Liver (tissue), 3 donors: ENCODE measurements at regions not wholly inside any gene's neighbourhood (a gene's known extent, or its start where the extent isn't known, plus 50 kb on each side); places are given as distances from the start of the nearest gene placed in this dataset.

Experiments
- ATF3 ChIP-seq: IDR thresholded peaks from 2 replicates; pipeline ENCODE4 v1.6.1; 2016; ENCODE audit warnings: antibody characterized with exemption
- CTCF ChIP-seq: fragments of 150-350 bp; IDR thresholded peaks from 2 replicates; pipeline ENCODE4 v1.5.1; 2017; ENCODE audit warnings: improper control_type of control experiment, low read depth, low read length; ENCODE audit not compliant: missing input control
- EGR1 ChIP-seq, 2 donors: IDR thresholded peaks; 2 replicates each; pipeline ENCODE4 v1.6.1; 2016 to 2018; ENCODE audit warnings: antibody characterized with exemption in 2 of 2, low read depth in 2 of 2
- GABPA ChIP-seq, 2 donors: IDR thresholded peaks in 1 of 2; conservative IDR thresholded peaks in 1 of 2; 2 replicates each; pipeline ENCODE4 v1.6.1; 2016; ENCODE audit warnings: antibody characterized with exemption in 2 of 2, mild to moderate bottlenecking in 1 of 2, moderate library complexity in 1 of 2
- JUND ChIP-seq, 2 donors: IDR thresholded peaks; 2 replicates each; pipeline ENCODE4 v1.6.1; 2016; ENCODE audit warnings: antibody characterized with exemption in 2 of 2
- MAX ChIP-seq: IDR thresholded peaks from 2 replicates; pipeline ENCODE4 v1.6.1; 2016; ENCODE audit warnings: antibody characterized with exemption
- RAD21 ChIP-seq, 2 donors: IDR thresholded peaks; 2 replicates each; pipeline ENCODE4 v1.6.1; 2016; ENCODE audit warnings: antibody characterized with exemption in 2 of 2, mild to moderate bottlenecking in 2 of 2
- REST ChIP-seq: IDR thresholded peaks from 2 replicates; pipeline ENCODE4 v1.6.1; 2016; ENCODE audit warnings: antibody characterized with exemption, mild to moderate bottlenecking
- RXRA ChIP-seq, 2 donors: IDR thresholded peaks; 2 replicates each; pipeline ENCODE4 v1.6.1; 2017 to 2018; ENCODE audit warnings: antibody characterized with exemption in 2 of 2, mild to moderate bottlenecking in 1 of 2
- SP1 ChIP-seq: IDR thresholded peaks from 2 replicates; pipeline ENCODE4 v1.6.1; 2018; ENCODE audit warnings: antibody characterized with exemption, mild to moderate bottlenecking
- TAF1 ChIP-seq: conservative IDR thresholded peaks from 2 replicates; pipeline ENCODE4 v1.6.1; 2016; ENCODE audit warnings: antibody characterized with exemption, mild to moderate bottlenecking
- YY1 ChIP-seq: IDR thresholded peaks from 2 replicates; pipeline ENCODE4 v1.6.1; 2016; ENCODE audit warnings: antibody characterized with exemption, mild to moderate bottlenecking
- ZBTB33 ChIP-seq: IDR thresholded peaks from 2 replicates; pipeline ENCODE4 v1.6.1; 2016; ENCODE audit warnings: antibody characterized with exemption
- donor health status: healthy.
- donor health status: healthy.

GRCh38 chr10:88127766-88128165, 264.3 kb downstream of the PTEN start:
- TF ChIP-seq ATF3 (no peak), CTCF (no peak), REST (no peak), SP1 (no peak), YY1 (no peak), EGR1 (IDR thresholded peaks at IDR 0.05; ENCODE audit: low read depth in 2 of 2) (no peak), TAF1 (no peak), JUND (IDR thresholded peaks at IDR 0.05) (no peak), ZBTB33 (no peak), RXRA (IDR thresholded peaks at IDR 0.05) (no peak), RAD21 (IDR thresholded peaks at IDR 0.05) (no peak), MAX (no peak), GABPA (IDR thresholded peaks at IDR 0.05 in 1 of 2, conservative IDR thresholded peaks at IDR 0.05 in 1 of 2) (no peak)
